ENCODE measurements at regions not wholly inside any gene's neighbourhood (a gene's known extent, or its start where the extent isn't known, plus 50 kb on each side); places are given as distances from the start of the nearest gene placed in this dataset.

DNA sequence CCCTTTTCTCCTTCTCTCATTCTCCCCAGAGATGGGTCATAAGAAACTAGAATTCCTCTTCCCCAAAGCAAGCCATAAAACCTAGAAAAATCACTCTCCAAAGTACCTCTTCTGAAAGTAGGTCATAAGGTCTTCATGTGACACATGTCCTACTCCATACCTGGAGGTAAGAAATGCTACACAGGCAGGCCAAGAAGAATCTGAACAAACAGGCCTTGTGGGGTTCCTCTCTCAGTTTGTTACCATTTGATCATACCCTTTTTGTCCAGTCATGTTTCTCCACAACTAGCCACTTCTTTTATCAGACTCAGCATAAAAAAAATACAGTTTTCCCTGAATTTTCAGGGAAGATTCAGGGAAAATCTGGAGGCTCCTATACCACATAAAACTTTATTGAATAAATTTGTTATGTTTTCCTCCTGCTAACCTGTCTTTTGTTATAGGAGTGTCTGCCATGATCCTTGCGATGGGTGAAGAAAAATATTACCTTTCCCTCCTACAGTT, 134.4 kb upstream of the LMO4 start:
- H3K27ac ChIP-seq (replicated peaks): no peak overlapping the region
- no peak overlapping the region for H3K4me3 ChIP-seq
- TF ChIP-seq, protein P1, sequence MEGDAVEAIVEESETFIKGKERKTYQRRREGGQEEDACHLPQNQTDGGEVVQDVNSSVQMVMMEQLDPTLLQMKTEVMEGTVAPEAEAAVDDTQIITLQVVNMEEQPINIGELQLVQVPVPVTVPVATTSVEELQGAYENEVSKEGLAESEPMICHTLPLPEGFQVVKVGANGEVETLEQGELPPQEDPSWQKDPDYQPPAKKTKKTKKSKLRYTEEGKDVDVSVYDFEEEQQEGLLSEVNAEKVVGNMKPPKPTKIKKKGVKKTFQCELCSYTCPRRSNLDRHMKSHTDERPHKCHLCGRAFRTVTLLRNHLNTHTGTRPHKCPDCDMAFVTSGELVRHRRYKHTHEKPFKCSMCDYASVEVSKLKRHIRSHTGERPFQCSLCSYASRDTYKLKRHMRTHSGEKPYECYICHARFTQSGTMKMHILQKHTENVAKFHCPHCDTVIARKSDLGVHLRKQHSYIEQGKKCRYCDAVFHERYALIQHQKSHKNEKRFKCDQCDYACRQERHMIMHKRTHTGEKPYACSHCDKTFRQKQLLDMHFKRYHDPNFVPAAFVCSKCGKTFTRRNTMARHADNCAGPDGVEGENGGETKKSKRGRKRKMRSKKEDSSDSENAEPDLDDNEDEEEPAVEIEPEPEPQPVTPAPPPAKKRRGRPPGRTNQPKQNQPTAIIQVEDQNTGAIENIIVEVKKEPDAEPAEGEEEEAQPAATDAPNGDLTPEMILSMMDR (IDR thresholded peaks at IDR 0.05; ENCODE audit: borderline replicate concordance): no peak
- H3K9me3 ChIP-seq (replicated peaks): peaks cover 25% of the 10 kb centered on the region
- no peak for DNase-seq
- H3K27me3 ChIP-seq (ENCODE audit: low read depth): peaks cover 9% of the 10 kb centered on the region
- no peaks in the 10 kb centered on the region for H3K4me1 ChIP-seq
- intact Hi-C loops (cut with micrococcal nuclease): no loop called here
- H3K36me3 ChIP-seq: peaks cover 4% of the 10 kb centered on the region

DNA sequence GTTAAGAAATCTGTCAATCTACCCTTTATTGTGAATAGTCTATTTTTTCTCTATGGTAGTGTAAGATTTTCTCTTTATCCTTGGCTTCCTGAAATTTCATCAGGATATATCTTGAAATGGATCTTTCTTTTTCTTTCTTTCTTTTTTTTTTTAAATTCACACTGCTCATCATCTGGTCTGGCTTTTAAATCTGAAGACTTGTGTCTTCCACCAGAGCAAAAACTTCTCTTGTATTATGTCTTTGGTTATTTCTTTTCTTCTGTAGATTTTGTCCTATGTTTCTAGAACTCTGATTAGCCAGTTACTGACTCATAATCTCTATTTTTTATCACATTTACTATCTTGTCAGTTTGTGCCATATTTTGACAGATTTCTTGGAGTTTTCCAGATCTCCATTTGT, 133.8 kb upstream of the LMO4 start:
- intact Hi-C loops (cut with micrococcal nuclease): no loop called here
- Histone ChIP-seq H3K36me3 (peaks cover 4% of the 10 kb centered on the region), H3K9me3 (replicated peaks) (peaks cover 25% of the 10 kb centered on the region), H3K27ac (replicated peaks) (no peak overlapping the region), H3K4me1 (no peaks in the 10 kb centered on the region), H3K27me3 (ENCODE audit: low read depth) (peaks cover 8% of the 10 kb centered on the region), H3K4me3 (no peak overlapping the region)
- TF ChIP-seq, protein P1 (IDR thresholded peaks at IDR 0.05; ENCODE audit: borderline replicate concordance): no peak
- no peak for DNase-seq

DNA sequence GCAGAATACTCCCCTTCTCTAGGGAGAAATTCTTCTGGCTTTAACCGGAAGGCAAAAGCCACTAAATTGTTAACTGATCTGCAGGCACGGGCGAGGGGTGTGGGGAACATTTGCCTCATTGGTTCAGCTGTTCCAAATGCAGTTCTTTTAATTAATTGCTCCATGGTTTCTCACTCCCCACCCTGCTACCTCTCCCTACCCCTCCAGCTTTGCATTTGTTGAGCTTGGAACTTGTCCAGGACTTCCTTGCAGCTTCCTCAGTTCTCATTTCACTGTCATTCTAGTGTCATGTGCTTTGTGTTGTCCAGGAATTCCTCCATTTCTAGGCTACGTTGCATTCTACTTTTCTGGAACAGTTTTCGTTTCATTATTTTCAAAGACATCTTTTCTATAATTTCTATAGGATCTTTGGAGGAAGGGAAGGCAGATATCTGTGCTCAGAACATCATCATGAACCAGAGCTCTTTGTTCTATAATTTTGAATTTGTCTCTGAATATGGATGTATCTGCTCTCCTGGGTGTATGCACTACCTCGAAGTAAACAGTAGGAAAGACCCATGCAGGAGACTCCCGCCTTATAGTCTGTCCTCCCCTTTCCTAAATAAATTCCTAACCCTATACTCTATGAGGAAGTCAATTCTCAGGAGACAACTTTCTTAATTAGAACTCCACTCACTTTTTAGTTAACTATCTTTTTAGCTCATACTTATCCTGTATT, 132.4 kb upstream of the LMO4 start:
- Histone ChIP-seq H3K27me3 (ENCODE audit: low read depth) (peaks cover 4% of the 10 kb centered on the region), H3K36me3 (peaks cover 4% of the 10 kb centered on the region), H3K27ac (replicated peaks) (no peak overlapping the region), H3K9me3 (replicated peaks) (peaks cover 25% of the 10 kb centered on the region), H3K4me3 (no peak overlapping the region), H3K4me1 (no peaks in the 10 kb centered on the region)
- intact Hi-C loops (cut with micrococcal nuclease): no loop called here
- TF ChIP-seq, protein P1 (IDR thresholded peaks at IDR 0.05; ENCODE audit: borderline replicate concordance): no peak
- no peak for DNase-seq

DNA sequence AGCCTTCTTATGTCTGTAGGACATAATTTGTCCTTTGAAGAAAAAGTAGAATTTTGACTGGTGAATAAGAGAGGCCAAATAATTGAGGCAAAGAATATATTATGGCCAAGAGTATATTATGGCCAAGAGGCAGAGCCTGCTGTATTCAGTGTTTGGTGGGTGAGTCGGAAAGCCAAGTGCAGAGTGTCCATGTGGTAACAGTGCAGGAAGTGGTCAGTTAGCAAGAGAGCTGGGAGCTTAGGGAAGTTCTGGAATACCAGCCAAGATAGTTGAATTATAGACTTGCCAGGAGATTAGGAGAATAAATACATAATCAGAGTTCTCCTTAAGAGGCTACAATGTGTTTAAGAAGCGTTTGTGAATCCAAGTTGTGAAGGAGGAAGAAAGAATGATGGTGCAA, 131.5 kb upstream of the LMO4 start:
- H3K4me1 ChIP-seq: no peaks in the 10 kb centered on the region
- intact Hi-C loops (cut with micrococcal nuclease): no loop called here
- peaks cover 4% of the 10 kb centered on the region for H3K27me3 ChIP-seq (ENCODE audit: low read depth)
- DNase-seq: no peak
- no peak overlapping the region for H3K4me3 ChIP-seq
- no peak overlapping the region for H3K27ac ChIP-seq (replicated peaks)
- H3K9me3 ChIP-seq (replicated peaks): peaks cover 25% of the 10 kb centered on the region
- H3K36me3 ChIP-seq: peaks cover 4% of the 10 kb centered on the region
- TF ChIP-seq, protein P1 (IDR thresholded peaks at IDR 0.05; ENCODE audit: borderline replicate concordance): no peak

DNA sequence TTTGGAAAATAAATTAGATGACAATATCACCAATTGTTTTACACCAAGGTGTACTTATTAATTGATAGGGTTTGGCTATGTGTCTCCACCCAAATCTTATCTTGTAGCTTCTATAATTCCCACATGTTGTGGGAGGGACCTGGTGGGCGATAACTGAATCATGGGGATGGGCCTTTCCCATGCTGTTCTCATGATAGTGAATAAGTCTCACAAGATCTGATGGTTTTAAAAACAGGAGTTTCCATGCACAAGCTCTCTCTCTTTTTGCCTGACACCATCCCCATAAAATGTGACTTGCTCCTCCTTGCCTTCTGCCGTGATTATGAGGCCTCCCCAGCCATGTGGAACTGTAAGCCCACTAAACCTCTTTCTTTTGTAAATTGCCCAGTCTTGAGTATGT, 131.0 kb upstream of the LMO4 start:
- peaks cover 25% of the 10 kb centered on the region for H3K9me3 ChIP-seq (replicated peaks)
- H3K4me3 ChIP-seq: no peak overlapping the region
- no peak for DNase-seq
- peaks cover 4% of the 10 kb centered on the region for H3K36me3 ChIP-seq
- TF ChIP-seq, protein P1 (IDR thresholded peaks at IDR 0.05; ENCODE audit: borderline replicate concordance): no peak
- no peak overlapping the region for H3K27ac ChIP-seq (replicated peaks)
- peaks cover 4% of the 10 kb centered on the region for H3K27me3 ChIP-seq (ENCODE audit: low read depth)
- H3K4me1 ChIP-seq: no peaks in the 10 kb centered on the region
- intact Hi-C loops (cut with micrococcal nuclease): no loop called here
